Smooth muscle cell (in vitro differentiated cells): ENCODE measurements at regions not wholly inside any gene's neighbourhood (a gene's known extent, or its start where the extent isn't known, plus 50 kb on each side); places are given as distances from the start of the nearest gene placed in this dataset.

Experiments used
- DNase-seq: peaks from one replicate; lab custom pipeline; 2025; ENCODE audit not compliant: unreplicated experiment; lab: John Stamatoyannopoulos, UW
- H2AFZ ChIP-seq: fragments of 200-600 bp; sonication (generic); 2 replicates; pipeline ENCODE4 v1.6.0; 2016; ENCODE audit warnings: antibody characterized with exemption, low read depth, mild to moderate bottlenecking
- H3F3A ChIP-seq: fragments of 200-600 bp; sonication (generic); 2 replicates; pipeline ENCODE4 v1.6.0; 2017; ENCODE audit warnings: antibody characterized with exemption, low read depth
- H3K27ac ChIP-seq: fragments of 200-600 bp; sonication (generic); 2 replicates; pipeline ENCODE4 v1.5.1; 2016; ENCODE audit warnings: low read depth, mild to moderate bottlenecking
- H3K27me3 ChIP-seq: fragments of 200-600 bp; sonication (generic); 2 replicates; pipeline ENCODE4 v1.6.1; 2016; ENCODE audit warnings: low read depth, mild to moderate bottlenecking
- H3K36me3 ChIP-seq: fragments of 200-600 bp; sonication (generic); 2 replicates; pipeline ENCODE4 v1.5.1; 2016; ENCODE audit warnings: low read depth
- H3K4me1 ChIP-seq: fragments of 200-600 bp; sonication (generic); 2 replicates; pipeline ENCODE4 v1.5.1; 2016; ENCODE audit warnings: low read depth
- H3K4me2 ChIP-seq: fragments of 200-600 bp; sonication (generic); 2 replicates; pipeline ENCODE4 v1.6.0; 2016; ENCODE audit warnings: mild to moderate bottlenecking
- H3K4me3 ChIP-seq: fragments of 200-600 bp; sonication (generic); 2 replicates; pipeline ENCODE4 v1.5.1; 2016; ENCODE audit warnings: mild to moderate bottlenecking
- H3K79me2 ChIP-seq: fragments of 200-600 bp; sonication (generic); 2 replicates; pipeline ENCODE4 v1.6.0; 2016; ENCODE audit warnings: low read depth, mild to moderate bottlenecking
- H3K9ac ChIP-seq: fragments of 200-600 bp; sonication (generic); 2 replicates; pipeline ENCODE4 v1.6.0; 2016; ENCODE audit warnings: low read depth
- H3K9me3 ChIP-seq: fragments of 200-600 bp; sonication (generic); replicated peaks from 2 replicates; pipeline ENCODE4 v1.5.1; 2016; ENCODE audit warnings: low read depth
- H4K20me1 ChIP-seq: fragments of 200-600 bp; sonication (generic); 2 replicates; pipeline ENCODE4 v1.6.0; 2016; ENCODE audit warnings: low read depth
- WGBS: methylation state at CpG from one replicate; pipeline ENCODE4 v1.1.7; 2016; ENCODE audit warnings: low lambda C conversion rate; 5-methylcytosine and 5-hydroxymethylcytosine counted together
- TF ChIP-seq, protein P1 (sequence below): fragments of 200-600 bp; sonication (generic); IDR thresholded peaks from 2 replicates; pipeline ENCODE4 v1.5.1; 2017; ENCODE audit warnings: borderline replicate concordance, mild to moderate bottlenecking, antibody characterized with exemption; ENCODE audit not compliant: insufficient read depth, poor library complexity, severe bottlenecking

DNA sequence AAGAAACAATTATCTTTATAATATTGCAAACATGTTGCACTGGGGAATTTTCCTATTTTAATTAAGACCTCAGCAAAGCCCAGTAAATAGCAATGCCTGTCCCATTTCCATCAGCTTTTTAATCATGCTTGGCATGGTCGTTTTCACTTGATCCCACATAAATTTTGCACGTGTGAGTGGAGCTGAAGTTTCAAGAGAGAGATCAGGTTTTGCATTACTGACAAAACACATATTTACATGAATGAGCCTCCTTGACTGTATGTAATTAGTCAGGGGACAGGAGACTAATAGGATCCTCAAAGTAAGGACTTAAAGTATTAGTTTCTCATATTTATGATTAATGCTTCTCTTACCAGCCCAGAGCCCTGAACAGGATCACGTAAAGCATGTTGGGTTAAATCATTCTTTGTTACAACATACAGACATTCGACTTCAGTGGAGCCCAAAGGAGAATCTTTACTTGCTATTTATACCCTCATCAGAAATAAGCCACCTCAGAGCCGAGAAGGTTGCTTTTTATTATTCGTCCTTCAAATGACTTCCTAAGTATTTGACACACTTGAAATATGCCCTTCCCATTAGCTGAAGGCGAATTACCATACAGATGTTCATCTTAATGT, 711.3 kb downstream of the GALR1 start:
- TF ChIP-seq, protein P1, sequence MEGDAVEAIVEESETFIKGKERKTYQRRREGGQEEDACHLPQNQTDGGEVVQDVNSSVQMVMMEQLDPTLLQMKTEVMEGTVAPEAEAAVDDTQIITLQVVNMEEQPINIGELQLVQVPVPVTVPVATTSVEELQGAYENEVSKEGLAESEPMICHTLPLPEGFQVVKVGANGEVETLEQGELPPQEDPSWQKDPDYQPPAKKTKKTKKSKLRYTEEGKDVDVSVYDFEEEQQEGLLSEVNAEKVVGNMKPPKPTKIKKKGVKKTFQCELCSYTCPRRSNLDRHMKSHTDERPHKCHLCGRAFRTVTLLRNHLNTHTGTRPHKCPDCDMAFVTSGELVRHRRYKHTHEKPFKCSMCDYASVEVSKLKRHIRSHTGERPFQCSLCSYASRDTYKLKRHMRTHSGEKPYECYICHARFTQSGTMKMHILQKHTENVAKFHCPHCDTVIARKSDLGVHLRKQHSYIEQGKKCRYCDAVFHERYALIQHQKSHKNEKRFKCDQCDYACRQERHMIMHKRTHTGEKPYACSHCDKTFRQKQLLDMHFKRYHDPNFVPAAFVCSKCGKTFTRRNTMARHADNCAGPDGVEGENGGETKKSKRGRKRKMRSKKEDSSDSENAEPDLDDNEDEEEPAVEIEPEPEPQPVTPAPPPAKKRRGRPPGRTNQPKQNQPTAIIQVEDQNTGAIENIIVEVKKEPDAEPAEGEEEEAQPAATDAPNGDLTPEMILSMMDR = no peak
- no peaks in the 10 kb centered on the region for H4K20me1 ChIP-seq
- 81% methylated on average over 7 of the region's 7 CpGs for WGBS

DNA sequence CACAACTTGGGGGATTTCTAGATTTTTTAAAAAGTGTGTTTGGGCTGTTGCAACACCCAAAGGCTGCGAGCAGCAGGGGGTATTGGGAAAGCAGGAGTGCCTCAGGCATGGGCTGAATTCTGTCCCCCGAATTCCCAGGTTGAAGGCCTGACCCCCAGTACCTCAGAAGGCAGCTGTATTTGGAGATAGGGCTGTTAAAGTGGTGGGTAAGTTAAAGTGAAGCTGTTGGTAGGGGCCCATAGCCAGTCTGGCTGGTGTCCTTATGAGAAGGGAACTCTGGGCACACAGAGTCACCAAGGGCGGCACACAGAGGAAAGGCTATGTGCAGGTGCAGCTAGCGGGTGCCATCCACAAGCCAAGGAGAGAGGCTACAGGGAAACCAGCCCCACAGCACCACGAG, 717.4 kb downstream of the GALR1 start:
- TF ChIP-seq, protein P1 = no peak
- H3K9me3 ChIP-seq = no peaks in the 10 kb centered on the region
- no peaks in the 10 kb centered on the region for H3F3A ChIP-seq
- 73% methylated on average over 5 of the region's 5 CpGs for whole genome bisulfite sequencing
- DNase-seq = no peak
- no peak overlapping the region for H3K4me3 ChIP-seq
- H4K20me1 ChIP-seq = no peaks in the 10 kb centered on the region
- no peak overlapping the region for H2AFZ ChIP-seq
- H3K27me3 ChIP-seq = no peaks in the 10 kb centered on the region
- no peak overlapping the region for H3K27ac ChIP-seq
- peaks cover 8% of the 10 kb centered on the region for H3K4me1 ChIP-seq
- H3K79me2 ChIP-seq = no peaks in the 10 kb centered on the region
- no peak overlapping the region for H3K9ac ChIP-seq
- no peak overlapping the region for H3K4me2 ChIP-seq
- H3K36me3 ChIP-seq = no peaks in the 10 kb centered on the region

More for the DNA sequence above, 711.3 kb downstream of the GALR1 start:
- Histone ChIP-seq H3K4me2 (no peak overlapping the region), H3K9ac (no peak overlapping the region), H3K27ac (no peak overlapping the region), H3K9me3 (no peaks in the 10 kb centered on the region), H3K36me3 (no peaks in the 10 kb centered on the region), H2AFZ (no peak overlapping the region), H3K27me3 (no peaks in the 10 kb centered on the region), H3K4me3 (no peak overlapping the region), H3F3A (no peaks in the 10 kb centered on the region), H3K79me2 (no peaks in the 10 kb centered on the region), H3K4me1 (no peaks in the 10 kb centered on the region)
- no peak for DNase-seq

DNA sequence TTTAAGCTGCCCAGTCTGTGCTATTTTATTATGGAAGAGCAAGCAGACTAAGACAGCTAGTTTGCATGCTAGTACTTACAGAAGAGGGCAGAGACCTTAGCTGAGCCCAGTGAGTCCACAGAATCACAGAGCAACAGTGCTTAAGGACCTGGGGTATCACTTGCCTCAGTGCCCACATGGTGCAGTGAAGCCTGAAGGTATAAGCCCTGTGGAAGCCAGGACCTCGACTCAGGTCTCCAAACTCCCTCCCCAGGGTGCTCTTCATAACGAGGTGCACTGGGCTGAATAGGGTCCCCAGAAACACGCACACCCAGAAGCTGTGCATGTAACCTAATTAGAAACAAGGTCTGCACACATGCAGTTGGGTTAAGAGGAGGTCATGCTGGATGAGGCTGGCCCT, 718.1 kb downstream of the GALR1 start:
- Histone ChIP-seq H3K27ac (no peak overlapping the region), H3K36me3 (no peaks in the 10 kb centered on the region), H3K9ac (no peak overlapping the region), H3K27me3 (no peaks in the 10 kb centered on the region), H3K4me3 (no peak overlapping the region), H3K9me3 (no peaks in the 10 kb centered on the region), H3K4me2 (no peak overlapping the region), H3K79me2 (no peaks in the 10 kb centered on the region), H2AFZ (no peak overlapping the region), H3K4me1 (peaks cover 8% of the 10 kb centered on the region), H4K20me1 (no peaks in the 10 kb centered on the region), H3F3A (no peaks in the 10 kb centered on the region)
- DNase-seq = no peak
- 72% methylated on average over 3 of the region's 3 CpGs for WGBS
- TF ChIP-seq, protein P1 = no peak

DNA sequence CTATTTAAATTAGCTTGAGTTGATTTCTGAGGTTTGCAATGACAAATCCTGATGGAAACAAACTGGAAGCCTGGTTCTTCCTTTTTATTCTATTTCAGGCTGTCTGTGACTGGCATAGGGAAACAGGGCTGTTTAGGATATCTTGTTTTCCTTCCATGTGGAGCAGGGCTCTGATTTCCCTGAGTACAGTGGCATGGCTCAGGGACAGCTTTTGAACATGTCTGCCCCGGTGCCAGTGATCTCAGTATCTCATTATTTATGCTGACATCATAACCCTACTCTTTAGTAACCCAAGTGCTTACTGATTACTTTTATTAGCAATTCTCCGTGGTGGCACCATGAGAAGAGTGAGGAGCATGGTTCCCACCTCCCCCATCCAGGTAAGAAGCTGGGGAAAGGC, 720.3 kb downstream of the GALR1 start:
- TF ChIP-seq, protein P1 = no peak
- Histone ChIP-seq H3K4me2 (no peak overlapping the region), H4K20me1 (no peaks in the 10 kb centered on the region), H3K27me3 (no peaks in the 10 kb centered on the region), H3K36me3 (no peaks in the 10 kb centered on the region), H3K79me2 (no peaks in the 10 kb centered on the region), H3K27ac (no peak overlapping the region), H3F3A (no peaks in the 10 kb centered on the region), H3K9ac (no peak overlapping the region), H2AFZ (no peak overlapping the region), H3K4me3 (no peak overlapping the region), H3K9me3 (no peaks in the 10 kb centered on the region), H3K4me1 (peaks cover 8% of the 10 kb centered on the region)
- WGBS = 76% methylated on average over 2 of the region's 2 CpGs
- DNase-seq = no peak
